Nephron progenitor cell (in vitro differentiated cells): ENCODE measurements at regions not wholly inside any gene's neighbourhood (a gene's known extent, or its start where the extent isn't known, plus 50 kb on each side); places are given as distances from the start of the nearest gene placed in this dataset.
"Not testable (repeated sequence)": the region's sequence is repeated elsewhere in the genome, so short reads cannot be mapped to it uniquely, and the experiment has no call there.

Experiments
- DNase-seq: peaks from one replicate; pipeline ENCODE4 v3.0.0; 2021
- H3K27ac Mint-ChIP-seq: 2 replicates; pipeline ENCODE4 v1.8.0; 2021; ENCODE audit warnings: mild to moderate bottlenecking, moderate library complexity, mixed read lengths
- H3K27me3 Mint-ChIP-seq: 2 replicates; pipeline ENCODE4 v1.8.0; 2021; ENCODE audit warnings: mild to moderate bottlenecking, low read depth, mixed read lengths; ENCODE audit not compliant: poor library complexity
- H3K36me3 Mint-ChIP-seq: 2 replicates; pipeline ENCODE4 v1.8.0; 2021; ENCODE audit warnings: low read depth, mixed read lengths
- H3K4me1 Mint-ChIP-seq: 2 replicates; pipeline ENCODE4 v1.8.0; 2021; ENCODE audit warnings: mixed read lengths
- H3K4me3 Mint-ChIP-seq: 2 replicates; pipeline ENCODE4 v1.8.0; 2021; ENCODE audit warnings: mild to moderate bottlenecking, moderate library complexity, mixed read lengths
- H3K9me3 Mint-ChIP-seq: 2 replicates; pipeline ENCODE4 v1.8.0; 2021; ENCODE audit warnings: mild to moderate bottlenecking, moderate library complexity, mixed read lengths
- CTCF ChIP-seq: fragments of 200-600 bp; sonication (generic); IDR thresholded peaks from 2 replicates; pipeline ENCODE4 v1.5.0; 2021; ENCODE audit warnings: antibody characterized with exemption

- Mint-ChIP-seq H3K4me3 (no peak overlapping the region), H3K27ac (no peak overlapping the region)
- no peak for TF ChIP-seq CTCF
Observed at GRCh38 chr7:68087401-68087800, 1090.8 kb downstream of the TYW1 start.

GRCh38 chr7:68088879-68089278, 1092.2 kb downstream of the TYW1 start:
- Mint-ChIP-seq H3K4me1 (no peaks in the 10 kb centered on the region), H3K27me3 (peaks cover 4% of the 10 kb centered on the region), H3K9me3 (peaks cover 43% of the 10 kb centered on the region), H3K27ac (no peak overlapping the region), H3K4me3 (no peak overlapping the region), H3K36me3 (no peaks in the 10 kb centered on the region)
- DNase-seq: no peak
- no peak for TF ChIP-seq CTCF

More at GRCh38 chr7:68087401-68087800, 1090.8 kb downstream of the TYW1 start:
- Mint-ChIP-seq H3K4me1 (no peaks in the 10 kb centered on the region), H3K9me3 (peaks cover 44% of the 10 kb centered on the region), H3K36me3 (no peaks in the 10 kb centered on the region), H3K27me3 (peaks cover 5% of the 10 kb centered on the region)
- no peak for DNase-seq

- not testable (repeated sequence) for H3K27me3 Mint-ChIP-seq, H3K4me1 Mint-ChIP-seq, DNase-seq, H3K4me3 Mint-ChIP-seq, H3K27ac Mint-ChIP-seq, H3K36me3 Mint-ChIP-seq
- peaks cover 30% of the 10 kb centered on the region for H3K9me3 Mint-ChIP-seq
Observed at GRCh38 chr7:68090256-68090655, 1093.6 kb downstream of the TYW1 start.

GRCh38 chr7:68103319-68103718, 1106.7 kb downstream of the TYW1 start:
- Mint-ChIP-seq H3K4me1 (peaks cover 14% of the 10 kb centered on the region), H3K4me3 (no peak overlapping the region), H3K36me3 (no peaks in the 10 kb centered on the region), H3K27me3 (peaks cover 9% of the 10 kb centered on the region), H3K27ac (no peak overlapping the region), H3K9me3 (no peaks in the 10 kb centered on the region)
- DNase-seq: no peak
- no peak for TF ChIP-seq CTCF

GRCh38 chr7:68107261-68107660, 1110.6 kb downstream of the TYW1 start:
- H3K4me3 Mint-ChIP-seq: no peak overlapping the region
- no peak for TF ChIP-seq CTCF
- H3K27me3 Mint-ChIP-seq: peaks cover 14% of the 10 kb centered on the region
- no peaks in the 10 kb centered on the region for H3K9me3 Mint-ChIP-seq
- no peak overlapping the region for H3K27ac Mint-ChIP-seq
- peaks cover 14% of the 10 kb centered on the region for H3K4me1 Mint-ChIP-seq
- DNase-seq: no peak
- no peaks in the 10 kb centered on the region for H3K36me3 Mint-ChIP-seq

GRCh38 chr7:68107968-68108367, 1111.3 kb downstream of the TYW1 start:
- no peak overlapping the region for H3K4me3 Mint-ChIP-seq
- H3K4me1 Mint-ChIP-seq: peaks cover 14% of the 10 kb centered on the region
- TF ChIP-seq CTCF: no peak
- no peaks in the 10 kb centered on the region for H3K9me3 Mint-ChIP-seq
- no peak overlapping the region for H3K27ac Mint-ChIP-seq
- H3K27me3 Mint-ChIP-seq: peaks cover 14% of the 10 kb centered on the region
- DNase-seq: no peak
- H3K36me3 Mint-ChIP-seq: no peaks in the 10 kb centered on the region
